HG03159 (cell line): ENCODE measurements at regions not wholly inside any gene's neighbourhood (a gene's known extent, or its start where the extent isn't known, plus 50 kb on each side); places are given as distances from the start of the nearest gene placed in this dataset.

ENCODE experiments used
- ATAC-seq: cut with Tn5 transposase; IDR thresholded peaks from one replicate; pipeline ENCODE4 v1.9.1; 2021; ENCODE audit warnings: mild to moderate bottlenecking, moderate library complexity; ENCODE audit not compliant: unreplicated experiment

- no peak for ATAC-seq
Measured at GRCh38 chr9:23522952-23523351, 303.1 kb downstream of the ELAVL2 start.

- ATAC-seq = no peak
Measured at GRCh38 chr9:23524607-23525155, 301.4 kb downstream of the ELAVL2 start.

GRCh38 chr9:23526806-23527205 lies 299.2 kb downstream of the ELAVL2 start:
- no peak for ATAC-seq

GRCh38 chr9:23532282-23532681 lies 293.8 kb downstream of the ELAVL2 start:
- ATAC-seq = no peak

- no peak for ATAC-seq
Measured at GRCh38 chr9:23537192-23538066, 288.6 kb downstream of the ELAVL2 start.

- ATAC-seq = no peak
Measured at GRCh38 chr9:23538067-23538402, 288.0 kb downstream of the ELAVL2 start.

- no peak for ATAC-seq
Measured at GRCh38 chr9:23538461-23539003, 287.5 kb downstream of the ELAVL2 start.

- no peak for ATAC-seq
Measured at GRCh38 chr9:23539311-23539710, 286.7 kb downstream of the ELAVL2 start.

- no peak for ATAC-seq
Measured at GRCh38 chr9:23541976-23542375, 284.1 kb downstream of the ELAVL2 start.

- no peak for ATAC-seq
Measured at GRCh38 chr9:23542438-23542837, 283.6 kb downstream of the ELAVL2 start.

GRCh38 chr9:23542927-23543326 lies 283.1 kb downstream of the ELAVL2 start:
- no peak for ATAC-seq

- ATAC-seq = no peak
Measured at GRCh38 chr9:23543419-23543818, 282.6 kb downstream of the ELAVL2 start.

GRCh38 chr9:23545728-23546127 lies 280.3 kb downstream of the ELAVL2 start:
- no peak for ATAC-seq

GRCh38 chr9:23551311-23551721 lies 274.7 kb downstream of the ELAVL2 start:
- no peak for ATAC-seq

- ATAC-seq = no peak
Measured at GRCh38 chr9:23551929-23552707, 273.9 kb downstream of the ELAVL2 start.

- ATAC-seq = no peak
Measured at GRCh38 chr9:23552876-23553601, 273.0 kb downstream of the ELAVL2 start.

GRCh38 chr9:23554686-23555085 lies 271.4 kb downstream of the ELAVL2 start:
- ATAC-seq = no peak

- ATAC-seq = no peak
Measured at GRCh38 chr9:23555851-23556250, 270.2 kb downstream of the ELAVL2 start.

GRCh38 chr9:23556459-23556858 lies 269.6 kb downstream of the ELAVL2 start:
- ATAC-seq = no peak

GRCh38 chr9:23557689-23558088 lies 268.4 kb downstream of the ELAVL2 start:
- no peak for ATAC-seq

GRCh38 chr9:23559522-23559921 lies 266.5 kb downstream of the ELAVL2 start:
- ATAC-seq = no peak
